GM13976 (cell line): ENCODE measurements at regions not wholly inside any gene's neighbourhood (a gene's known extent, or its start where the extent isn't known, plus 50 kb on each side); places are given as distances from the start of the nearest gene placed in this dataset.

Experiments
- DNase-seq: peaks from one replicate; pipeline ENCODE4 v3.0.0; 2012; ENCODE audit warnings: low spot score
- CTCF ChIP-seq: IDR thresholded peaks from 2 replicates; pipeline ENCODE4 v1.5.1; 2012; ENCODE audit warnings: borderline replicate concordance, mild to moderate bottlenecking; ENCODE audit not compliant: insufficient read depth; ENCODE audit errors: extremely low read depth, missing control alignments, control extremely low read depth
- in situ Hi-C: fragments of 300-500 bp; cut with MboI; formaldehyde crosslinking; loops from one replicate; pipeline ENCODE4 v1.12.0; 2022; ENCODE audit warnings: low sequenced_read_pairs, mixed read lengths, inconsistent platforms; ENCODE audit not compliant: unreplicated experiment

- no peak for TF ChIP-seq CTCF
- DNase-seq = no peak
- in situ Hi-C loops = no loop called here
Measured at GRCh38 chr22:47301820-47302475, 539.5 kb downstream of the TBC1D22A start.

GRCh38 chr22:47300698-47301405 is 538.4 kb downstream of the TBC1D22A start:
- no peak for TF ChIP-seq CTCF
- in situ Hi-C loops = no loop called here
- no peak for DNase-seq

GRCh38 chr22:47299863-47300697 is 537.6 kb downstream of the TBC1D22A start:
- peak; percentile 23 for DNase-seq
- in situ Hi-C loops = no loop called here
- no peak for TF ChIP-seq CTCF

GRCh38 chr22:47299211-47299862 is 536.9 kb downstream of the TBC1D22A start:
- no peak for TF ChIP-seq CTCF
- in situ Hi-C loops = no loop called here

GRCh38 chr22:47298017-47298785 is 535.8 kb downstream of the TBC1D22A start:
- peak; percentile 16 for DNase-seq
- in situ Hi-C loops = no loop called here
- TF ChIP-seq CTCF = no peak

More at GRCh38 chr22:47299211-47299862, 536.9 kb downstream of the TBC1D22A start:
- DNase-seq = peak; percentile 28
